ENCODE measurements at regions not wholly inside any gene's neighbourhood (a gene's known extent, or its start where the extent isn't known, plus 50 kb on each side); places are given as distances from the start of the nearest gene placed in this dataset.

GRCh38 chr11:112404112-112404511 lies 143.5 kb upstream of the PLET1 start:
- H4K8ac ChIP-seq (ENCODE audit: low read depth in 2 of 2, low read length in 2 of 2) = no peak overlapping the region
- no peak overlapping the region for H3K23ac ChIP-seq (ENCODE audit: low read depth, low read length)
- no peak overlapping the region for H3K9ac ChIP-seq (ENCODE audit: low read depth, low read length)
- H3K27me3 ChIP-seq (ENCODE audit: control insufficient read depth, insufficient read depth, low read length) = peaks cover 13% of the 10 kb centered on the region
- no peaks in the 10 kb centered on the region for H4K20me1 ChIP-seq (ENCODE audit: insufficient read depth, low read length)
- no peak overlapping the region for H4K5ac ChIP-seq (ENCODE audit: low read depth, low read length)
- H2AK9ac ChIP-seq (replicated peaks; ENCODE audit: low read depth, low read length, poor library complexity) = no peak overlapping the region
- H2AK5ac ChIP-seq (ENCODE audit: low read depth, low read length) = no peak overlapping the region
- H2AFZ ChIP-seq (replicated peaks; ENCODE audit: low read length, poor library complexity) = no peak overlapping the region
- no CpG with 5 or more reads among the region's 1 CpG for WGBS, 2 experiments (ENCODE audit: extremely low coverage in 2 of 2, insufficient read length in 1 of 2)
- H2BK20ac ChIP-seq (ENCODE audit: low read depth, low read length) = no peak overlapping the region
- no peak overlapping the region for H3K4ac ChIP-seq (ENCODE audit: low read depth, low read length)
- no peak overlapping the region for H2BK5ac ChIP-seq (ENCODE audit: low read depth, low read length, poor library complexity, severe bottlenecking)
- BruUV-seq (replicated peaks) = no TSS peak
- H3K14ac ChIP-seq (replicated peaks; ENCODE audit: low read depth, low read length) = no peak overlapping the region
- ATAC-seq (ENCODE audit: low read depth) (no peak), DNase-seq (no peak)
- no peak overlapping the region for H3K27ac ChIP-seq (ENCODE audit: insufficient read depth, low read length)
- no peaks in the 10 kb centered on the region for H3K9me3 ChIP-seq (ENCODE audit: control insufficient read depth, insufficient read depth, low read length)
- no peaks in the 10 kb centered on the region; the same call in 1 of the 2 replicates for H3K9me1 ChIP-seq (ENCODE audit: insufficient read depth, low read length)
- TF ChIP-seq NFE2L2 (IDR thresholded peaks at IDR 0.05; ENCODE audit: low read depth, low read length) (no peak), RCOR1 (IDR thresholded peaks at IDR 0.05; ENCODE audit: insufficient replicate concordance, low read length) (no peak), CHD1 (IDR thresholded peaks at IDR 0.05; ENCODE audit: low read depth, low read length) (no peak), CEBPB (IDR thresholded peaks at IDR 0.05; ENCODE audit: low read depth, low read length) (no peak), RFX5 (IDR thresholded peaks at IDR 0.05; ENCODE audit: low read depth, low read length) (no peak), BHLHE40 (IDR thresholded peaks at IDR 0.05; ENCODE audit: low read depth, low read length) (no peak), CTCF (conservative IDR thresholded peaks at IDR 0.05; ENCODE audit: low read depth, low read length) (no peak), FOS (IDR thresholded peaks at IDR 0.05; ENCODE audit: low read depth, low read length) (no peak), MAFK (IDR thresholded peaks at IDR 0.05; ENCODE audit: low read depth, low read length) (no peak), POLR2A (IDR thresholded peaks at IDR 0.05; ENCODE audit: low read depth, low read length) (no peak), MXI1 (IDR thresholded peaks at IDR 0.05; ENCODE audit: borderline replicate concordance, low read depth, low read length) (no peak), MAZ (IDR thresholded peaks at IDR 0.05; ENCODE audit: borderline replicate concordance, low read depth, low read length) (no peak), SMC3 (IDR thresholded peaks at IDR 0.05; ENCODE audit: low read depth, low read length) (no peak), RAD21 (IDR thresholded peaks at IDR 0.05; ENCODE audit: low read length) (no peak)
- TF ChIP-seq, protein P1, sequence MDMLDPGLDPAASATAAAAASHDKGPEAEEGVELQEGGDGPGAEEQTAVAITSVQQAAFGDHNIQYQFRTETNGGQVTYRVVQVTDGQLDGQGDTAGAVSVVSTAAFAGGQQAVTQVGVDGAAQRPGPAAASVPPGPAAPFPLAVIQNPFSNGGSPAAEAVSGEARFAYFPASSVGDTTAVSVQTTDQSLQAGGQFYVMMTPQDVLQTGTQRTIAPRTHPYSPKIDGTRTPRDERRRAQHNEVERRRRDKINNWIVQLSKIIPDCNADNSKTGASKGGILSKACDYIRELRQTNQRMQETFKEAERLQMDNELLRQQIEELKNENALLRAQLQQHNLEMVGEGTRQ (IDR thresholded peaks at IDR 0.05; ENCODE audit: low read depth, low read length) = no peak
- TF ChIP-seq, protein P2, sequence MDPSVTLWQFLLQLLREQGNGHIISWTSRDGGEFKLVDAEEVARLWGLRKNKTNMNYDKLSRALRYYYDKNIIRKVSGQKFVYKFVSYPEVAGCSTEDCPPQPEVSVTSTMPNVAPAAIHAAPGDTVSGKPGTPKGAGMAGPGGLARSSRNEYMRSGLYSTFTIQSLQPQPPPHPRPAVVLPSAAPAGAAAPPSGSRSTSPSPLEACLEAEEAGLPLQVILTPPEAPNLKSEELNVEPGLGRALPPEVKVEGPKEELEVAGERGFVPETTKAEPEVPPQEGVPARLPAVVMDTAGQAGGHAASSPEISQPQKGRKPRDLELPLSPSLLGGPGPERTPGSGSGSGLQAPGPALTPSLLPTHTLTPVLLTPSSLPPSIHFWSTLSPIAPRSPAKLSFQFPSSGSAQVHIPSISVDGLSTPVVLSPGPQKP (IDR thresholded peaks at IDR 0.05; ENCODE audit: borderline replicate concordance, low read depth, low read length) = no peak
- CTCF ChIA-PET = interaction anchor here (0.6 kb wide), 1 partner anchor 146 kb away, joined by 4 read pairs; no protein-coding TSS in a partner anchor
- no peaks in the 10 kb centered on the region for H3K36me3 ChIP-seq (ENCODE audit: control insufficient read depth, insufficient read depth, low read length)
- H3K4me3 ChIP-seq (ENCODE audit: insufficient read depth, low read depth, low read length) = no peak overlapping the region
- POLR2A ChIA-PET (ENCODE audit: unreplicated experiment) = no interaction called here
- H2BK120ac ChIP-seq (ENCODE audit: low read depth, low read length) = no peak overlapping the region
- H2BK15ac ChIP-seq (ENCODE audit: low read depth, low read length) = no peak overlapping the region
- no peak overlapping the region for H3K4me2 ChIP-seq (ENCODE audit: low read depth, low read length)
- no peak overlapping the region for H4K91ac ChIP-seq (ENCODE audit: insufficient read depth, low read depth, low read length)
- dilution Hi-C loops (cut with HindIII; ENCODE audit: low sequenced_read_pairs, unreplicated experiment) (no loop called here), in situ Hi-C loops (cut with MboI; ENCODE audit: low sequenced_read_pairs) (no loop called here), intact Hi-C loops (cut with micrococcal nuclease) (no loop called here)
- H3K79me1 ChIP-seq (ENCODE audit: low read depth in 1 of 2, low read length in 2 of 2) = no peaks in the 10 kb centered on the region
- no peak overlapping the region for H3K56ac ChIP-seq (ENCODE audit: extremely low read depth, insufficient read depth, low read length)
- no peak overlapping the region for H3K18ac ChIP-seq (ENCODE audit: low read depth, low read length)
- no peaks in the 10 kb centered on the region for H3K4me1 ChIP-seq (ENCODE audit: control insufficient read depth, insufficient read depth, low read length)
